Small intestine (tissue), 7 donors: ENCODE measurements at regions not wholly inside any gene's neighbourhood (a gene's known extent, or its start where the extent isn't known, plus 50 kb on each side); places are given as distances from the start of the nearest gene placed in this dataset.

Experiments used
- DNase-seq, 2 donors: peaks; one replicate each; pipeline versions ENCODE4 v3.0.0 to v3.0.0-alpha.2; 2013
- FAIRE-seq: peaks from 2 replicates; lab custom pipeline; 2012; peaks lifted over from hg19 to GRCh38; lab: Jason Lieb, UNC
- H3K27ac ChIP-seq, 3 donors: one replicate each; pipeline ENCODE4 v1.5.1; 2013; ENCODE audit warnings: low read length in 2 of 3, mild to moderate bottlenecking in 2 of 3, control low read depth in 1 of 3, inconsistent platforms in 1 of 3, low read depth in 1 of 3, moderate library complexity in 1 of 3
- H3K27me3 ChIP-seq, 3 donors: one replicate each; pipeline ENCODE4 v1.6.1; 2013; ENCODE audit warnings: low read length in 3 of 3, inconsistent platforms in 1 of 3; ENCODE audit not compliant: control insufficient read depth in 3 of 3, insufficient read depth in 3 of 3
- H3K36me3 ChIP-seq, 3 donors: one replicate each; pipeline ENCODE4 v1.6.1; 2013; ENCODE audit warnings: low read length in 3 of 3, inconsistent platforms in 1 of 3, low read depth in 1 of 3, mild to moderate bottlenecking in 1 of 3, moderate library complexity in 1 of 3; ENCODE audit not compliant: control insufficient read depth in 3 of 3, insufficient read depth in 2 of 3
- H3K4me1 ChIP-seq, 3 donors: one replicate each; pipeline ENCODE4 v1.6.1; 2013; ENCODE audit warnings: low read length in 2 of 3, inconsistent platforms in 1 of 3, low read depth in 1 of 3, mild to moderate bottlenecking in 1 of 3, moderate library complexity in 1 of 3; ENCODE audit not compliant: control insufficient read depth in 3 of 3, insufficient read depth in 2 of 3
- H3K4me3 ChIP-seq, 3 donors: one replicate each; pipeline ENCODE4 v1.5.1; 2013; ENCODE audit warnings: low read length in 3 of 3, control low read depth in 1 of 3, inconsistent platforms in 1 of 3, low read depth in 1 of 3, mild to moderate bottlenecking in 1 of 3, moderate library complexity in 1 of 3
- H3K9me3 ChIP-seq, 2 donors: one replicate each; pipeline ENCODE4 v1.6.1; 2013; ENCODE audit warnings: low read depth in 1 of 2, low read length in 1 of 2; ENCODE audit not compliant: control insufficient read depth in 2 of 2, insufficient read depth in 1 of 2
- WGBS, 3 donors: extraction: QIAGEN DNeasy Blood & Tissue Kit; methylation state at CpG; one replicate each; pipeline ENCODE4 v1.1.7; 2013; 5-methylcytosine and 5-hydroxymethylcytosine counted together
- donor health status: healthy with polysubstance abuse.
- donor health status: control.
- donor health status: control.
- donor health status: Bipolar disorder and iron deficiency.
- donor health status: healthy.

DNA sequence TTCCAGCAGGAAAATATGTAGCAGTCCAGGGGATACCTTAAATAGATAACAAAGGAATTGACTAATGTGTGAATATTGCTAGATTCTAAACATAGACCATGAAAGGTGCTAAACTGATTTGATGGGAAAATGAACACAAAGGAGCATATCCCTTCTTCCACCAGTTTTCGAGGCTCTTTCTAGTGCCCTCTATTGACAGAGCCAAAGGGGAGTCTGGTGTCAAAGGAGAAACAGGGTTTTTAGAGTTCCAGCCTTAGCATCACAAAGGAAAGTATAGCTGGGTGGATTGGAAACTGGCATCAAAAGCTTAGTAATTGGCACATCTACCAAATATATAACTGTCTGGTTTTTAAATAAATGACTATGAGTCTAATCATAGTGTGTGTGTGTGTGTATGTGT is 636.8 kb downstream of the ETV1 start:
- Histone ChIP-seq H3K4me3 (no peak overlapping the region), H3K27ac (no peak overlapping the region), H3K4me1 (no peaks in the 10 kb centered on the region), H3K27me3 (no peaks in the 10 kb centered on the region), H3K36me3 (no peaks in the 10 kb centered on the region), H3K9me3 (no peaks in the 10 kb centered on the region)
- WGBS, 3 donors = 64 to 82% (median 73%) methylated on average over 1 of the region's 1 CpG
- FAIRE-seq (no peak), DNase-seq (no peak)

GRCh38 chr7:13359656-13360055 is 629.8 kb downstream of the ETV1 start:
- no peak for DNase-seq
- Histone ChIP-seq H3K27ac (no peak overlapping the region), H3K4me3 (no peak overlapping the region), H3K4me1 (no peaks in the 10 kb centered on the region), H3K36me3 (no peaks in the 10 kb centered on the region), H3K9me3 (no peaks in the 10 kb centered on the region), H3K27me3 (no peaks in the 10 kb centered on the region)
- WGBS, 3 donors = 74 to 89% (median 85%) methylated on average over 10 of the region's 10 CpGs
- no peak for FAIRE-seq

DNA sequence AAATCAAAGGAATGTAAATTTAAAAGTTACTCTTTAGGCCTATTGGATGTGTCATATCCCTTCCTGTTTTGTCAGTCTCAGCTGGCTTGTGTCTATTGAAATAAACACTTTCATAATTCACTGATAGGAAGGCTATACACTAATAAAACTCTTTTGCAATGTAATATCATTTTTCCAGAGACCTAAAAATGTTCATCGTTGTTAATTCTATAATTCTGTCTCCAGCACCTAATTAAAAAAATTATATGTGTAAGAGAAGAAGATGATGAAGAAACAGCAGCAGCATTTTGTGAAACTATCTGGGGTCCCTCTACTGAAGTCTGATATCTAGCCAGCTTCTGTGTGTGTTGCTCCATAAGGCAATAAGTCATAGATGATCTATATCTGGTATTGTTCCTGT is 602.7 kb downstream of the ETV1 start:
- WGBS, 3 donors = 56 to 91% (median 72%) methylated on average over 1 of the region's 1 CpG
- Histone ChIP-seq H3K4me1 (no peaks in the 10 kb centered on the region), H3K4me3 (no peak overlapping the region), H3K36me3 (no peaks in the 10 kb centered on the region), H3K9me3 (no peaks in the 10 kb centered on the region), H3K27me3 (no peaks in the 10 kb centered on the region), H3K27ac (no peak overlapping the region)
- no peak for FAIRE-seq
- no peak for DNase-seq

- H3K4me3 ChIP-seq = no peak overlapping the region
- no peaks in the 10 kb centered on the region for H3K4me1 ChIP-seq
- no peaks in the 10 kb centered on the region for H3K9me3 ChIP-seq
- FAIRE-seq (no peak), DNase-seq (no peak)
- H3K27me3 ChIP-seq = no peaks in the 10 kb centered on the region
- no peak overlapping the region for H3K27ac ChIP-seq
- no peaks in the 10 kb centered on the region for H3K36me3 ChIP-seq
- WGBS, 3 donors = 57 to 69% (median 68%) methylated on average over 2 of the region's 2 CpGs
Measured at GRCh38 chr7:13407911-13408310, 581.6 kb downstream of the ETV1 start.

DNA sequence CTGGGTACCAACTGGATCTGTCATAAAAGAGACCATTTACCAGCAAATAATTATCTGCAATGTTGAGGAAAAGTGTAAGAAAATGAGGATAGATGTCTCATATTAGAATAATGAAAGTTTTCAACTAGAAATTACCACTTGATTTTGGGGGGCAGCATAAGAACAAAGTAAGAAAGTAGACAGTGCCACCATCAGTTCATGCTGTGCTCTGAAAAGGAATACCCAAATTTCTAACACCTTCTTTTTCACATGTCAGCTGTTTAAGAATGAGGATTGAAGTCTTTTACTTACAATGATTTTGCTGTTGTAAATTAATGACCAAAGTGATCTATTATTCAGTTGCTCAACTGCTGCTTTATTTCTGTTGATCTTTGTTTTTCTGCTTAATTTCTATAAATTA is 578.3 kb downstream of the ETV1 start:
- no peaks in the 10 kb centered on the region for H3K27me3 ChIP-seq
- FAIRE-seq (no peak), DNase-seq (no peak)
- H3K4me1 ChIP-seq = no peaks in the 10 kb centered on the region
- no peak overlapping the region for H3K27ac ChIP-seq
- H3K36me3 ChIP-seq = no peaks in the 10 kb centered on the region
- H3K9me3 ChIP-seq = no peaks in the 10 kb centered on the region
- no peak overlapping the region for H3K4me3 ChIP-seq

DNA sequence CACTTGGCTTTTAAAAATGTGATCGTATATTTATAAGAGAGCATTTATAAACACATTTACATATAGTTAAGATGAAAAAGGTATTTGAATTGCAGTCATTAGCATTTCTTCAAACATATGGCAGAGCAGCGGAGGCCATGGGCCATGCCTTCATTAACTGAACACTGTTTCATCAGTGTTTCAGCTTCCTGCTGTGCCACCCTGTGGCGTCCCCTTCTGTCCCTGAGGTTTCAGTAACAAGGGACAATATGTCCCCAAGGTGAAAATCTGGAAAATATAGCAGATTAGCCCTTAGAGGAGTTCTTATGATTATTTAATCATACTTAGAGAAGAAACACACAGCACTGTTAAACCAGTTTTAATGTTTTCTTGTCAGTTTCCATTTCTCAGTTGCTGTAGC is 577.8 kb downstream of the ETV1 start:
- FAIRE-seq = no peak
- no peaks in the 10 kb centered on the region for H3K4me1 ChIP-seq
- H3K36me3 ChIP-seq = no peaks in the 10 kb centered on the region
- H3K27me3 ChIP-seq = no peaks in the 10 kb centered on the region
- no peak overlapping the region for H3K27ac ChIP-seq
- no peak overlapping the region for H3K4me3 ChIP-seq
- no peak for DNase-seq
- 74 to 89% (median 83%) methylated on average over 3 of the region's 3 CpGs for WGBS, 3 donors
- H3K9me3 ChIP-seq = no peaks in the 10 kb centered on the region

DNA sequence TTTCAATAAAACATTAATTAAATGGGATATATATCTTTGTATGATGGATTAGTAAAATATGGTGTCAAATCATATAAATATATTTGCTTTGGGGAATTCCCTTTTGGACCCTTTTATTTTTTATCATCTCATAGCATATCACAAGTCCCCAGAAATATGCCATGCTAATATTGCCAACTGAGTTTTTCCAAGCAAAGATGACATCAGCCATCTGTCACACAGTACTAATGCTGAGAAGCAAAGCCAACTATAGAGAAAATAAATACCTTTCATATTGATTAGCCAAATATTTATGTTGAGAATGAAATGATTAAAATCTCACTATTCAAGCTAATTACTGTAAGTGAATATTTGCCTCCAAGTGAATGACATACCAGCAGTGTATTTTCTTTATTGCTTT is 575.3 kb downstream of the ETV1 start:
- DNase-seq (no peak), FAIRE-seq (no peak)
- no peaks in the 10 kb centered on the region for H3K36me3 ChIP-seq
- no peaks in the 10 kb centered on the region for H3K4me1 ChIP-seq
- no peak overlapping the region for H3K4me3 ChIP-seq
- H3K27ac ChIP-seq = no peak overlapping the region
- no peaks in the 10 kb centered on the region for H3K9me3 ChIP-seq
- H3K27me3 ChIP-seq = no peaks in the 10 kb centered on the region

DNA sequence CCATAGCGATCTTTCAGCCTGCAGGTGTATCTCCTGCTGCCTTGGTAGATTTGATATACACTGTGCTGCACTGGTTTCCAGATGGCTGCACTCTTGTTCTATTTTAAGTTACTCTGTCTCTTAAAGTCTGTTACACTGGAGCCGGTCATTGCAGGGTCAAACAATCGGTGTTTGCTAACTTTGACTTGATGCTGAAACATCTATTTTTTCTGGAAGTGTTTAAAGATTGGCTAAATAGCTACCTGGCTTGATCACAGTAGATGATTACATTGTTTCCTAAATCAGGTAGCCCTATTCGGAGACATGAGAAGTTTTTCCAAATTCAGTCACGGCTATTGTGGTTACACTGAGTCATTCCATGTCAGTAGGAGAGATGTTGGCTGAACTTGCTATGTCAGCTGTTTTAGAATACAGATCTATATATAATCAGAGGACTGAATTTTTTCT is 574.8 kb downstream of the ETV1 start:
- H3K27me3 ChIP-seq = no peaks in the 10 kb centered on the region
- 25 to 51% (median 29%) methylated on average over 5 of the region's 5 CpGs for WGBS, 3 donors
- DNase-seq = no peak

DNA sequence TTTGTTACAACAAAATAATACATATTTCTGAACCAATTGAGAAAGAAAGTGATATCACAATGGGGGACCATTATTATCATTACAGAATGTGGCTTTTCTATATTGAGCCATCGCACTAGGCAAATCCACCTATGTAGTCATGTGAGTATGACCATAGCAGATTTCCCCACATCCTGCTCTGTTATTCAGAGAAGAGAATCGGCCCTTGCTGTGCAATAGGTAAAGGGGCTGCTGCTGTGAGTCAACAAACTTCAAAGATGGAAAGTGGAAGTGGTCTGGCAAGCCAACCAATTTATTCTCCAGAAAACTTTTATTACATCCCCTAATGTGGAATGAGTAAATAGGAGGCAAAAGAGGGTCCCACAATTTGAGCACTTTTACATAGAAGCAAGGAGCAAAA is 573.4 kb downstream of the ETV1 start:
- WGBS, 3 donors = 66 to 70% (median 68%) methylated on average over 2 of the region's 2 CpGs

More for the DNA sequence above, 574.8 kb downstream of the ETV1 start:
- FAIRE-seq = no peak
- no peaks in the 10 kb centered on the region for H3K4me1 ChIP-seq
- H3K9me3 ChIP-seq = peaks cover 0 to 3% of the 10 kb centered on the region in 2 donors
- H3K27ac ChIP-seq = no peak overlapping the region
- no peak overlapping the region for H3K4me3 ChIP-seq
- H3K36me3 ChIP-seq = no peaks in the 10 kb centered on the region

More for the DNA sequence above, 573.4 kb downstream of the ETV1 start:
- Histone ChIP-seq H3K36me3 (no peaks in the 10 kb centered on the region), H3K27me3 (no peaks in the 10 kb centered on the region), H3K4me1 (no peaks in the 10 kb centered on the region), H3K9me3 (peaks cover 0 to 4% of the 10 kb centered on the region in 2 donors), H3K27ac (no peak overlapping the region), H3K4me3 (no peak overlapping the region)
- no peak for FAIRE-seq
- DNase-seq = no peak
